CD14-positive monocyte (primary cell): ENCODE measurements at regions not wholly inside any gene's neighbourhood (a gene's known extent, or its start where the extent isn't known, plus 50 kb on each side); places are given as distances from the start of the nearest gene placed in this dataset.

Experiments used
- DNase-seq, 3 donors: peaks; one replicate each; pipeline ENCODE4 v3.0.0-alpha.2; 2011 to 2022
- H2AFZ ChIP-seq: 2 replicates; pipeline ENCODE4 v1.6.0; 2012; ENCODE audit warnings: mild to moderate bottlenecking, low read depth, low read length, inconsistent platforms; ENCODE audit not compliant: insufficient read depth, poor library complexity, severe bottlenecking
- H3K27ac ChIP-seq, 2 donors: 1 replicate in 1 of 2; 2 replicates in 1 of 2; pipeline ENCODE4 v1.5.1; 2012 to 2013; ENCODE audit warnings: low read length in 2 of 2, control low read depth in 1 of 2, inconsistent platforms in 1 of 2, low read depth in 1 of 2, mild to moderate bottlenecking in 1 of 2
- H3K27me3 ChIP-seq, 2 donors: one replicate each; pipeline versions ENCODE4 v1.6.0 to v1.6.1; 2011 to 2013; ENCODE audit warnings: low read length in 2 of 2; ENCODE audit not compliant: control insufficient read depth in 2 of 2, insufficient read depth in 2 of 2
- H3K36me3 ChIP-seq, 2 donors: replicated peaks in 1 of 2; 1 replicate in 1 of 2; 2 replicates in 1 of 2; pipeline versions ENCODE4 v1.5.1 to v1.6.1; 2012 to 2013; ENCODE audit warnings: low read length in 2 of 2, control low read depth in 1 of 2, inconsistent platforms in 1 of 2, mild to moderate bottlenecking in 1 of 2; ENCODE audit not compliant: insufficient read depth in 2 of 2, control insufficient read depth in 1 of 2
- H3K4me1 ChIP-seq, 2 donors: 1 replicate in 1 of 2; 2 replicates in 1 of 2; pipeline versions ENCODE4 v1.5.1 to v1.6.1; 2012 to 2013; ENCODE audit warnings: low read length in 2 of 2, control low read depth in 1 of 2, inconsistent platforms in 1 of 2, mild to moderate bottlenecking in 1 of 2, moderate library complexity in 1 of 2; ENCODE audit not compliant: insufficient read depth in 2 of 2, control insufficient read depth in 1 of 2
- H3K4me2 ChIP-seq: replicated peaks from 2 replicates; pipeline ENCODE3; 2012; ENCODE audit warnings: low read length, moderate library complexity, mild to moderate bottlenecking; ENCODE audit not compliant: poor library complexity, severe bottlenecking; ENCODE audit errors: extremely low read depth
- H3K4me3 ChIP-seq, 3 experiments: fragments of 200-600 bp in 1 of 3; sonication (generic) in 1 of 3; replicated peaks in 1 of 3; 1 replicate in 2 of 3; 2 replicates in 1 of 3; pipeline ENCODE4 v1.5.1; 2011 to 2013; ENCODE audit warnings: low read length in 3 of 3, mild to moderate bottlenecking in 3 of 3, control low read depth in 2 of 3, low read depth in 2 of 3, inconsistent platforms in 1 of 3, moderate library complexity in 1 of 3
- H3K79me2 ChIP-seq: 2 replicates; pipeline ENCODE4 v1.6.0; 2012; ENCODE audit warnings: mild to moderate bottlenecking, control low read depth, inconsistent platforms, low read length, moderate library complexity; ENCODE audit not compliant: insufficient read depth
- H3K9ac ChIP-seq: 2 replicates; pipeline ENCODE4 v1.6.0; 2017; ENCODE audit warnings: low read length, mild to moderate bottlenecking; ENCODE audit not compliant: insufficient read depth, poor library complexity, severe bottlenecking
- H3K9me3 ChIP-seq, 2 donors: replicated peaks in 1 of 2; 1 replicate in 1 of 2; 2 replicates in 1 of 2; pipeline versions ENCODE4 v1.5.1 to v1.6.1; 2012 to 2013; ENCODE audit warnings: low read length in 2 of 2, control low read depth in 1 of 2; ENCODE audit not compliant: control insufficient read depth in 1 of 2, insufficient read depth in 1 of 2
- H4K20me1 ChIP-seq: 2 replicates; pipeline ENCODE4 v1.6.0; 2012; ENCODE audit warnings: mild to moderate bottlenecking, low read length, control low read depth, moderate library complexity; ENCODE audit not compliant: insufficient read depth
- H3K27ac Mint-ChIP-seq, 7 donors: one replicate each; pipeline ENCODE4 v1.8.0; 2020; ENCODE audit warnings: mild to moderate bottlenecking in 7 of 7, mixed read lengths in 7 of 7, moderate library complexity in 6 of 7, inconsistent platforms in 2 of 7
- H3K27me3 Mint-ChIP-seq, 3 donors: one replicate each; pipeline ENCODE4 v1.8.0; 2021 to 2022; ENCODE audit warnings: low read depth in 3 of 3, mild to moderate bottlenecking in 3 of 3, mixed read lengths in 3 of 3, moderate library complexity in 3 of 3, inconsistent platforms in 1 of 3
- H3K36me3 Mint-ChIP-seq, 2 donors: one replicate each; pipeline ENCODE4 v1.8.0; 2020; ENCODE audit warnings: mixed read lengths in 2 of 2, inconsistent platforms in 1 of 2, mild to moderate bottlenecking in 1 of 2
- H3K4me1 Mint-ChIP-seq: one replicate; pipeline ENCODE4 v1.8.0; 2020; ENCODE audit warnings: mild to moderate bottlenecking, mixed read lengths
- H3K4me3 Mint-ChIP-seq, 2 donors: one replicate each; pipeline ENCODE4 v1.8.0; 2020; ENCODE audit warnings: mild to moderate bottlenecking in 2 of 2, mixed read lengths in 2 of 2, moderate library complexity in 1 of 2
- H3K9me3 Mint-ChIP-seq, 7 donors: one replicate each; pipeline ENCODE4 v1.8.0; 2020 to 2022; ENCODE audit warnings: mixed read lengths in 7 of 7, mild to moderate bottlenecking in 6 of 7, moderate library complexity in 6 of 7, inconsistent platforms in 2 of 7
- CTCF ChIP-seq: fragments of 200-600 bp; IDR thresholded peaks from one replicate; pipeline ENCODE4 v1.8.0; 2022; ENCODE audit warnings: antibody characterized with exemption, mild to moderate bottlenecking
- WGBS: methylation state at CpG from one replicate; pipeline ENCODE4 v1.1.5; 2013; ENCODE audit warnings: missing lambda C conversion rate; ENCODE audit not compliant: insufficient coverage; 5-methylcytosine and 5-hydroxymethylcytosine counted together
- intact Hi-C, 2 donors: fragments of 100-400 bp; cut with micrococcal nuclease; formaldehyde crosslinking; loops; one replicate each; pipeline versions ENCODE4 v1.15.0 to v1.15.1; 2023

GRCh38 chr2:128526455-128526976 lies 207.8 kb upstream of the HS6ST1 start:
- H3K9me3 ChIP-seq, result no peaks in the 10 kb centered on the region

GRCh38 chr2:128528133-128528532 lies 209.5 kb upstream of the HS6ST1 start:
- Histone ChIP-seq H3K36me3 (no peaks in the 10 kb centered on the region), H3K4me1 (no peaks in the 10 kb centered on the region), H3K27ac (no peak overlapping the region), H3K4me3 (no peak overlapping the region), H3K9me3 (no peaks in the 10 kb centered on the region), H3K4me2 (no peak overlapping the region), H3K79me2 (no peaks in the 10 kb centered on the region), H3K9ac (no peak overlapping the region), H4K20me1 (no peaks in the 10 kb centered on the region), H2AFZ (no peak overlapping the region), H3K27me3 (no peaks in the 10 kb centered on the region)
- TF ChIP-seq CTCF, result no peak
- Mint-ChIP-seq H3K9me3 (peaks cover 2 to 12% (median 4%) of the 10 kb centered on the region in 7 donors), H3K27ac (peak overlapping the region in 1 of 7 donors; percentile 27), H3K27me3 (peaks cover 0 to 7% (median 4%) of the 10 kb centered on the region in 3 donors), H3K4me3 (no peak overlapping the region), H3K36me3 (no peaks in the 10 kb centered on the region), H3K4me1 (peaks cover 12% of the 10 kb centered on the region)
- intact Hi-C loops, result loop anchor here in 1 of 2 donors (10.0 kb wide), 1 partner anchor 353 kb away; no protein-coding TSS in a partner anchor
- WGBS, result 92% methylated on average over 2 of the region's 5 CpGs
- DNase-seq, result no peak

More at GRCh38 chr2:128526455-128526976, 207.8 kb upstream of the HS6ST1 start:
- peaks cover 11% of the 10 kb centered on the region for H3K4me1 Mint-ChIP-seq
- H3K36me3 ChIP-seq, result no peaks in the 10 kb centered on the region
- DNase-seq, result no peak
- no peaks in the 10 kb centered on the region for H4K20me1 ChIP-seq
- intact Hi-C loops, result loop anchor here in 1 of 2 donors (10.0 kb wide), 1 partner anchor 352 kb away; no protein-coding TSS in a partner anchor
- no peak overlapping the region for H3K4me3 Mint-ChIP-seq
- TF ChIP-seq CTCF, result no peak
- peaks cover 0 to 7% (median 4%) of the 10 kb centered on the region in 3 donors for H3K27me3 Mint-ChIP-seq
- no peak overlapping the region for H3K27ac ChIP-seq
- no peak overlapping the region for H3K9ac ChIP-seq
- H3K79me2 ChIP-seq, result no peaks in the 10 kb centered on the region
- H3K4me1 ChIP-seq, result peaks cover 0 to 3% of the 10 kb centered on the region in 2 donors
- H3K36me3 Mint-ChIP-seq, result peaks cover 0 to 2% of the 10 kb centered on the region in 2 donors
- H3K27ac Mint-ChIP-seq, result peak overlapping the region in 1 of 7 donors; percentile 67
- H3K27me3 ChIP-seq, result no peaks in the 10 kb centered on the region
- no peak overlapping the region for H3K4me3 ChIP-seq
- peaks cover 2 to 10% (median 4%) of the 10 kb centered on the region in 7 donors for H3K9me3 Mint-ChIP-seq
- H2AFZ ChIP-seq, result no peak overlapping the region
- no peak overlapping the region for H3K4me2 ChIP-seq
- WGBS, result 85% methylated on average over 10 of the region's 14 CpGs
